SK-N-SH treated with all-trans-retinoic acid at 6 μM for 48 hours (cell line): ENCODE measurements at regions not wholly inside any gene's neighbourhood (a gene's known extent, or its start where the extent isn't known, plus 50 kb on each side); places are given as distances from the start of the nearest gene placed in this dataset.

Source experiments
- ATAC-seq: fragments of 200-7000 bp; cut with Tn5 transposase; 3 replicates; pipeline ENCODE4 v1.9.1; 2020; ENCODE audit warnings: mild to moderate bottlenecking, moderate library complexity
- ARNTL ChIP-seq: fragments of 450-650 bp; formaldehyde crosslinking; IDR thresholded peaks from 2 replicates; pipeline ENCODE4 v1.5.0; 2020; ENCODE audit warnings: low read depth, mild to moderate bottlenecking, moderate library complexity, borderline replicate concordance
- BACH2 ChIP-seq: fragments of 250-450 bp; sonication (Bioruptor Pico); IDR thresholded peaks from 2 replicates; pipeline ENCODE4 v1.9.0; 2021; ENCODE audit warnings: mild to moderate bottlenecking, borderline replicate concordance
- CSDC2 ChIP-seq: fragments of 250-450 bp; sonication (Bioruptor Pico); IDR thresholded peaks from 2 replicates; pipeline ENCODE4 v1.5.0; 2020; ENCODE audit warnings: mild to moderate bottlenecking, moderate library complexity
- CSRNP3 ChIP-seq: fragments of 250-450 bp; sonication (Bioruptor Pico); IDR thresholded peaks from 2 replicates; pipeline ENCODE4 v1.5.1; 2021; ENCODE audit warnings: mild to moderate bottlenecking, moderate library complexity
- ESRRG ChIP-seq: fragments of 250-450 bp; sonication (Bioruptor Pico); IDR thresholded peaks from 2 replicates; pipeline ENCODE4 v1.6.1; 2021; ENCODE audit warnings: mild to moderate bottlenecking
- GLIS3 ChIP-seq: fragments of 250-450 bp; sonication (Bioruptor Pico); IDR thresholded peaks from 2 replicates; pipeline ENCODE4 v1.5.0; 2020; ENCODE audit warnings: mild to moderate bottlenecking, moderate library complexity
- ISL1 ChIP-seq: fragments of 250-450 bp; sonication (Bioruptor Pico); IDR thresholded peaks from 2 replicates; pipeline ENCODE4 v2.1.2; 2022; ENCODE audit warnings: mild to moderate bottlenecking, moderate library complexity
- OSR1 ChIP-seq: fragments of 250-450 bp; sonication (Bioruptor Pico); IDR thresholded peaks from 2 replicates; pipeline ENCODE4 v1.8.0; 2022; ENCODE audit warnings: moderate library complexity, mild to moderate bottlenecking, inconsistent platforms
- PPARA ChIP-seq: fragments of 250-450 bp; sonication (Bioruptor Pico); IDR thresholded peaks from 2 replicates; pipeline ENCODE4 v1.5.0; 2020; ENCODE audit warnings: mild to moderate bottlenecking, borderline replicate concordance
- RARB ChIP-seq: fragments of 250-450 bp; sonication (Bioruptor Pico); IDR thresholded peaks from 2 replicates; pipeline ENCODE4 v1.8.0; 2021; ENCODE audit warnings: mild to moderate bottlenecking, moderate library complexity
- SNAI2 ChIP-seq: fragments of 250-450 bp; sonication (Bioruptor Pico); IDR thresholded peaks from 2 replicates; pipeline ENCODE4 v1.5.0; 2020; ENCODE audit warnings: mild to moderate bottlenecking, moderate library complexity
- TCF4 ChIP-seq: fragments of 250-450 bp; sonication (Bioruptor Pico); IDR thresholded peaks from 2 replicates; pipeline ENCODE4 v1.8.0; 2021; ENCODE audit warnings: mild to moderate bottlenecking, moderate library complexity, borderline replicate concordance
- TOX ChIP-seq: fragments of 250-450 bp; sonication (Bioruptor Pico); IDR thresholded peaks from 2 replicates; pipeline ENCODE4 v1.8.0; 2021; ENCODE audit warnings: mild to moderate bottlenecking, moderate library complexity, borderline replicate concordance
- TSHZ2 ChIP-seq: fragments of 250-450 bp; sonication (Bioruptor Pico); IDR thresholded peaks from 2 replicates; pipeline ENCODE4 v1.5.0; 2020; ENCODE audit warnings: mild to moderate bottlenecking, moderate library complexity
- ZC3H10 ChIP-seq: fragments of 250-450 bp; sonication (Bioruptor Pico); IDR thresholded peaks from 2 replicates; pipeline ENCODE4 v1.5.1; 2021; ENCODE audit warnings: mild to moderate bottlenecking, moderate library complexity
- ZFP3 ChIP-seq: fragments of 250-450 bp; sonication (Bioruptor Pico); IDR thresholded peaks from 2 replicates; pipeline ENCODE4 v1.5.0; 2020; ENCODE audit warnings: mild to moderate bottlenecking, moderate library complexity
- ZFP30 ChIP-seq: fragments of 450-650 bp; formaldehyde crosslinking; IDR thresholded peaks from 2 replicates; pipeline ENCODE4 v1.5.0; 2022; ENCODE audit warnings: mild to moderate bottlenecking, moderate library complexity
- ZNF565 ChIP-seq: fragments of 450-650 bp; formaldehyde crosslinking; conservative IDR thresholded peaks from 2 replicates; pipeline ENCODE4 v1.5.0; 2020; ENCODE audit warnings: low read depth, mild to moderate bottlenecking, moderate library complexity
- ZNF70 ChIP-seq: fragments of 450-650 bp; formaldehyde crosslinking; IDR thresholded peaks from 2 replicates; pipeline ENCODE4 v1.5.0; 2020; ENCODE audit warnings: mild to moderate bottlenecking, moderate library complexity
- ZNF8 ChIP-seq: fragments of 450-650 bp; formaldehyde crosslinking; IDR thresholded peaks from 2 replicates; pipeline ENCODE4 v1.5.0; 2020; ENCODE audit warnings: mild to moderate bottlenecking, moderate library complexity
- TF ChIP-seq, protein P1 (sequence below): fragments of 250-450 bp; sonication (Bioruptor Pico); IDR thresholded peaks from 2 replicates; pipeline ENCODE4 v1.8.0; 2021; ENCODE audit warnings: low read depth, mild to moderate bottlenecking, moderate library complexity, borderline replicate concordance
- TF ChIP-seq, protein P2 (sequence below): fragments of 250-450 bp; sonication (Bioruptor Pico); IDR thresholded peaks from 2 replicates; pipeline ENCODE4 v1.5.1; 2020; ENCODE audit warnings: low read depth, mild to moderate bottlenecking, moderate library complexity

- TF ChIP-seq ZFP3 (CRISPR knock-in tag) = no peak
- TF ChIP-seq TOX (CRISPR knock-in tag) = no peak
- no peak for TF ChIP-seq GLIS3
- TF ChIP-seq OSR1 (CRISPR knock-in tag) = no peak
- no peak for TF ChIP-seq RARB (CRISPR knock-in tag)
- TF ChIP-seq TSHZ2 (CRISPR knock-in tag) = no peak
- no peak for TF ChIP-seq ESRRG (CRISPR knock-in tag)
- no peak for TF ChIP-seq ZC3H10 (CRISPR knock-in tag)
- TF ChIP-seq ZFP30 (CRISPR knock-in tag) = no peak
- no peak for TF ChIP-seq BACH2 (CRISPR knock-in tag)
- TF ChIP-seq ZNF8 = no peak
- no peak for TF ChIP-seq ZNF565 (CRISPR knock-in tag)
- no peak for TF ChIP-seq TCF4
- no peak for TF ChIP-seq ZNF70 (CRISPR knock-in tag)
- ATAC-seq = no peak
These were observed 349.7 kb upstream of the NRP1 start for GRCh38 chr10:33684211-33684611.

- TF ChIP-seq BACH2 (CRISPR knock-in tag) = no peak
- ATAC-seq = no peak
These were observed 347.1 kb upstream of the NRP1 start for GRCh38 chr10:33681595-33681994.

GRCh38 chr10:33680036-33680435, 345.6 kb upstream of the NRP1 start:
- ATAC-seq = no peak
- TF ChIP-seq CSDC2 (CRISPR knock-in tag) = no peak
- TF ChIP-seq GLIS3 = no peak
- no peak for TF ChIP-seq RARB (CRISPR knock-in tag)
- no peak for TF ChIP-seq CSRNP3
- no peak for TF ChIP-seq ZNF70 (CRISPR knock-in tag)
- TF ChIP-seq PPARA = no peak
- TF ChIP-seq SNAI2 (CRISPR knock-in tag) = no peak

- no peak for ATAC-seq
- no peak for TF ChIP-seq ISL1 (CRISPR knock-in tag)
- TF ChIP-seq, protein P1, sequence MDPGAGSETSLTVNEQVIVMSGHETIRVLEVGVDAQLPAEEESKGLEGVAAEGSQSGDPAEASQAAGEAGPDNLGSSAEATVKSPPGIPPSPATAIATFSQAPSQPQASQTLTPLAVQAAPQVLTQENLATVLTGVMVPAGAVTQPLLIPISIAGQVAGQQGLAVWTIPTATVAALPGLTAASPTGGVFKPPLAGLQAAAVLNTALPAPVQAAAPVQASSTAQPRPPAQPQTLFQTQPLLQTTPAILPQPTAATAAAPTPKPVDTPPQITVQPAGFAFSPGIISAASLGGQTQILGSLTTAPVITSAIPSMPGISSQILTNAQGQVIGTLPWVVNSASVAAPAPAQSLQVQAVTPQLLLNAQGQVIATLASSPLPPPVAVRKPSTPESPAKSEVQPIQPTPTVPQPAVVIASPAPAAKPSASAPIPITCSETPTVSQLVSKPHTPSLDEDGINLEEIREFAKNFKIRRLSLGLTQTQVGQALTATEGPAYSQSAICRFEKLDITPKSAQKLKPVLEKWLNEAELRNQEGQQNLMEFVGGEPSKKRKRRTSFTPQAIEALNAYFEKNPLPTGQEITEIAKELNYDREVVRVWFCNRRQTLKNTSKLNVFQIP (CRISPR knock-in tag) = no peak
- TF ChIP-seq RARB (CRISPR knock-in tag) = no peak
- TF ChIP-seq CSDC2 (CRISPR knock-in tag) = no peak
- TF ChIP-seq ZFP30 (CRISPR knock-in tag) = no peak
- no peak for TF ChIP-seq TCF4
- no peak for TF ChIP-seq TOX (CRISPR knock-in tag)
- TF ChIP-seq ZC3H10 (CRISPR knock-in tag) = no peak
- TF ChIP-seq, protein P2, sequence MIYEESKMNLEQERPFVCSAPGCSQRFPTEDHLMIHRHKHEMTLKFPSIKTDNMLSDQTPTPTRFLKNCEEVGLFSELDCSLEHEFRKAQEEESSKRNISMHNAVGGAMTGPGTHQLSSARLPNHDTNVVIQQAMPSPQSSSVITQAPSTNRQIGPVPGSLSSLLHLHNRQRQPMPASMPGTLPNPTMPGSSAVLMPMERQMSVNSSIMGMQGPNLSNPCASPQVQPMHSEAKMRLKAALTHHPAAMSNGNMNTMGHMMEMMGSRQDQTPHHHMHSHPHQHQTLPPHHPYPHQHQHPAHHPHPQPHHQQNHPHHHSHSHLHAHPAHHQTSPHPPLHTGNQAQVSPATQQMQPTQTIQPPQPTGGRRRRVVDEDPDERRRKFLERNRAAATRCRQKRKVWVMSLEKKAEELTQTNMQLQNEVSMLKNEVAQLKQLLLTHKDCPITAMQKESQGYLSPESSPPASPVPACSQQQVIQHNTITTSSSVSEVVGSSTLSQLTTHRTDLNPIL (CRISPR knock-in tag) = no peak
- TF ChIP-seq ARNTL (CRISPR knock-in tag) = no peak
- no peak for TF ChIP-seq ZNF565 (CRISPR knock-in tag)
These were observed 342.3 kb upstream of the NRP1 start for GRCh38 chr10:33676606-33677339.
